Stimulated activated CD4-positive, alpha-beta T cell treated with anti-CD3 and anti-CD28 coated beads, Interleukin-1b, Interleukin-23, amount 100 ng/mL, for 48 hours (primary cell): ENCODE measurements at regions not wholly inside any gene's neighbourhood (a gene's known extent, or its start where the extent isn't known, plus 50 kb on each side); places are given as distances from the start of the nearest gene placed in this dataset.

ENCODE experiments used
- DNase-seq: peaks from one replicate; pipeline ENCODE4 v3.0.0-alpha.2; 2020

DNA sequence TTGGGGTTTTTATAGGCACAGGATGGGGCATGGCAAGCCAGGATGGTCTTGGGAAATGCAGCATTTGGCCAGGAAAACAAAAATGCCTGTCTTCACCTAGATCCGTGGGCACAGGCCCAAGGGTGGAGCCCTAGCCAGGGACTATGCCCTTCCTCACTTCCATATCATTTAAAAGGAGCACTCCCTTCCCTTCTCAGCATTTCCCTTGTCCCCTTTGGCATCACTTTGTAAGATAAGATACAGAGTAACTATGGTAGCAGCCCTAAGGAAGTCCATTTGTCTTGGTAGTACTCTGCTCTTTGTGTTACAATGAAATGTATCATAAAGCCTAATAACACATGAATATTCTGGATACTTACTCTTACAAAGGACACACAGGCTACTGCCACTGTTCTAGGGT lies 1092.6 kb upstream of the TENM4 start:
- DNase-seq = no peak

DNA sequence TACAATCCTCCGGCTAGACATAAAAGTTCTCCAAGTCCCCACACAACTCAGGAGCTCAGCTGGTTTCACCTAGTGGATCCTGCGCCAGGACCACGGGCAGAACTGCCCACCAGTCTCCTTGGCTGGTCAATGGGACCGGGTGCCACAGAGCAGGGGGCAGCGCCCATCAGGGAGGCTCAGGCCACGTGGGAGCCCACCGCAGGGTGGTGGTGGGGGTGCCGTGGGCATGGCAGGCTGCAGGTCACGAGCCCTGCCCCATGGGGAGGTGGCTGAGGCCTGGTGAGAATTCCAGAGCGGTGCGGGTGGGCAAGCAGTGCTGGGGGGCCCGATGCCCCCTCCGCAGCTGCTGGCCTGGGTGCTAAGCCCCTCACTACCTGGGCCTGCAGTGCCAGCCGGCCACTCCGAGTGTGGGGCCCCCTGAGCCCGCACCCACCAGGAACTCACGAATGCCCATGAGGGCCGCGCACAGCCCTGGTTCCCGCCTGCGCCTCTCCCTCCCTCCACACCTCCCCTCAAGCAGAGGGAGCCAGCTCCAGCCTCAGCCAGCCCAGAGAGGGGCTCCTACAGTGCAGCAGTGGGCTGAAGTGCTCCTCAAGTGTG lies 1091.9 kb upstream of the TENM4 start:
- DNase-seq = no peak

DNA sequence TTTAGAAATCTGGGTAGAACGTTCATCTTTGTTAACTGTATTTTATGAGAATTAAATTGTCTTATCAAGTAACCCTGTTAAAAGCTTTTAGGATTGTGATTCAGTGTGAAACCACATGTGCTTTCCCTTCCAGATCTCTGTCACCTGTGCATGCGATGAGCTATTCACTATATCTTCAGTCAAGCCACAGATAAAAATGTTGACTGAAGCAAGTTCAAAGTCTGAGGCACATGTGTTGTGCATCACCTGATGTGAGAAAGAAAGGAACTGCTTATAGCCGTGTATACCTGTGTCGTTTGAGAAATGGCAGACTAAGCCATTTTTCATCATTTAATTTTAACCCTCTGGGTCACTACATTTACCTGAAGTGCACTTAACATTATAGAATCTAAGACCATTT lies 1088.9 kb upstream of the TENM4 start:
- DNase-seq = no peak

DNA sequence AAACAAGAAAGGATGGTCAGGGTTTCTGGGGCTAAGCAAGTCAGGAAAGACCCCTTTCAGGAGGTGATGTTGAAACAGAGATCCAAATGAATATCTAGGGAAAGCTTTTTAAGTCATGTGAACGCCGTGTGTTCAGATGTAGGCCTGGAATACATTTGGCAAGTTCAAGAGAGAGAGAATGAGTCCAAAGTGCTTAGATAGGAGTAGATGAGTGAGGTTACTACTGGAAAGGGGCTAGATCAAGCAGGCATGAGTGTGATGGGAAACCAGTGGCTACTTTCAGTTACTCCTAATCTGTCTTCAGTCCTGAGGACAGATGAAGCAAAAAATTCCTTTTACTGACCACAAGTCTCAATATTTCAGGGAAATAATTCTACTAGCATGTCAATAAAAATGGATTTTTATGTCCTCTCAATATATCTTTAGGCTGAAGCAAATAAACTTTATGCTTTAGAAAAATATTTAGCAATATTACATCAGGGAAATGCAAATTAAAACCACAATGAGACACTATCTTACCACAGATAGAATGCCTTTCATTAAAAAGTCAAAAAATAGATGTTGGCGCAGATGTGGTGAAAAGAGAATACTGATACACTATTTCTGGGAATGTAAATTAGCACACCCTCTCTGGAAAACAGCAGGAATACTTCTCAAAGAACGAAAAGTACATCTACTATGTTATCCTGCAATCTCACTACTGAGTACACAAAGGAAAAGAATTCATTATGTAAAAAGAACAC lies 1085.0 kb upstream of the TENM4 start:
- no peak for DNase-seq

DNA sequence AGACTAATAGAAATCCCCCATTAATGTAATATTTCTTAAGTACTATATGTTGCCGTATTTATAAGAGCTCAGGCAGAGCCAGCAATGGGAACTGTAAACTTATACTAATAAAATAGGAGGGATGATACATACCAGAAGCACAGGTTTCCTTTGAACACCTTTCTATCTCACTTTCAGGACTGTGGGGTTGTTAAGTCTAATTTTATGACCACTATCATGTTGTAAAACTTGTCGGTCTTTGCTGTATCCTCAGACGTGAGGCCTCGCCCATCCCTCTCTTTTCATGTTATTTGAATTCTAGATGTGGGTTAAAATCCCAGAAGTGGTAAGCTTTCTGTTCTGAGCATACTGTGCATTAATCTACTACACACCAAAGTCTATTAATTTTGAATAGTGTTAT lies 1083.5 kb upstream of the TENM4 start:
- DNase-seq = no peak

DNA sequence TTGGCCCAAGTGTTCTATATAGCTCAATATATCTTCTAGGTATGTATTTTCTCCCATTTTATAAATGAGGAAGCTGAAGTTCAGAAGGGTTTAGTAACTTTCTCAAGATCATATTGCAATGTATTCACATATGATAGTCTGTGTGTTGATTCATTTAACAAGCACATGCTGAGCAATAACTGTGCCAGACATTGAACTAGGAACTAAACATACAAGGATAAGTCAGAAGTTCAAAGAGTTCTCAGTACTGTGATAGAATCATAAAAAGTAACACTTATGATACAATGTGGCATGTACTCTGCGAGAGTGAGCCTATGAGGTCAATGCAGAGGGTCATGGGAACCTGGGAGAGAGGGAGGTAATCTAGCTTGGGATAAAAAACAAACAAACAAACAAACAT lies 1082.2 kb upstream of the TENM4 start:
- DNase-seq = no peak

DNA sequence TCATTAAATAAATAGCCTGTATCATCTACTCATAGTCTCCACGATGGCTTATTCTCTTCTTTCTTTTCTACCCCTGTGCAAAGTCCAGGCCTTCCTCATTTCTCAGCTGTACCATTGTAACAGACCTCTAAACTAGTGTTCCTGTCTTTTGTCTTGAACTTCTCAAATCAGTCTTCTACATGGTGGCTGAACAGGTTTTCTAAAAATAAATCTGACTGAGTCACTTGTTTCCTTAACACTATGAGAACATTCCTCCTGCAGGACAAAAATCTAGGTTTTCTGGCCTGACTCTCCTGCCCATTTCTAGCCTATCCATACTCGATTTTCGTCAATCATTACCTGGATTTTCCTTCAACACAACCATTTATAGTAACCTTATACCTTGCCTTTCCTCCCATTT lies 1080.8 kb upstream of the TENM4 start:
- no peak for DNase-seq

DNA sequence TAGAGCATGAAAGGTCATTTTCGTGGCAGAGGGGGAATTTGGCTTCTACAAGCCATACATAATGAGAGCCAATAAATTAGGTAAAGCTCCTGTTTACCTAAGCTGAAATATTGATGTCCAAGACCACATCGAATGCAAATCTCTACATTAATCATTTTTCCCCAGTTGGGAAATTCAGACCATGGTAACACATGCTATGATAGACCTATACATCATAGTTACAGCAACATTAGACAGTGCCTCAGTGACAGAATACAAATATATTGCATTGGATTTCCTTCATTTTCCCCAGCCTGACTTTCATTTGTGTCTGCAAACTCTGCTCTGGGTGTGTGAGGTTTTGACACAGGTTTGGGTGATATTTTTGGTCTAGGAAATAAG lies 1079.7 kb upstream of the TENM4 start:
- no peak for DNase-seq

DNA sequence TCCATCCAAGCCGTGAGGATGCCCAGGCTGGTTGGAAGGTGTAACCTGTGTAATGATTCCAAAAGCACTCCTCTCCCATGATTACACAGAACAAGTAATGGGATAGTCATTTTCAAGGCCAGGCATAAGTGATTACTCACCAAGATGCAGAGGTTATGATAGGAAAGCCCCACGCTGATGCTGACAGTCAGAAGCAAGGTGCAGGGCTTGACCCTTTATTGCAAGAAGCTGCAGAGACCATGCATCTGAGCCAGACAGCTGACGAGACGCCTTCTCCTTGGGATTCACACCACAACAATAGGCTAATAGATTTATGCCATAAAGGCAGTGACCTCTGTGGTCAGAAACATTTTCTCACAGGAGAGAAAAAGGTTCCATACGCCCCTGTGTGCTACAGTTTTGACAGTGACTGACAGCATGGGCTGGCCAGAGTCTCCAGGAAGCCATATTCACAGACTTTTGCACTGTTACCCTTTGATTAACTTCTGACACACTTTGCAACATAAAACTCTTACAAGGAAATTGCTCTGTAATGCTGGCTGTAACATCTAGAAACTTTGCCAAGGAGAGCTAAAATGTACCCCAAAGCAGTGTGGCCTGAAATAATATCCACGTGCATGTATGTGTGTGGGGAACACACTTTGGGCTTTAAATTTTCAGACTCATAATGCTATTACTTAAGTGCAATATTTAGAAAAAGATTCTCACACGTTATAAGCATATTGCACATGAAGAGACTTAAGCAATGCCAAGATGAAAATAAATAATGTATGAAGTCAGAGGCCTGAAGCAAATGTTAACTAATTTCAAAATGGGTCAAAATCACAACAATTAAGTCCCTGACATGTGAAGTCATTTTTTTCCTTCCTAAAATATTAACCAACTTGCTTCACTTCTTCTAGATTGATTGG lies 1079.0 kb upstream of the TENM4 start:
- no peak for DNase-seq

DNA sequence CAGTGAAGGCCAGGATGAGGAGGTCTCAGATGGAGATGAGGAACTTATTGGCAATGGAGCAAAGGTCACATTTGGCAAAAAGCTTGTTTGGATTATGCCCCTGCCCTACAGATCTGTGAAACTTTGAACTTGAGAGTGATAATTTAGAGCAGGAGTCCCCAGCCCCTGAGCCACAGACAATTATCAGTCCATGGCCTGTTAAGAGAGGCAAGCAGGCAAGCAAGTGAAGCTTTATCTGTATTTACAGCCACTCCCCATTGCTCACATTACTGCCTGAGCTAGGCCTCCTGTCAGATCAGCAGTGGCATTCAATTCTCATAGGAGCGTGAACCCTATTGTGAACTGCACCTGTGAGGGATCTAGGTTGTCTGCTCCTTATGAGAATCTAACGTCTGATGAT lies 1076.9 kb upstream of the TENM4 start:
- DNase-seq = no peak

DNA sequence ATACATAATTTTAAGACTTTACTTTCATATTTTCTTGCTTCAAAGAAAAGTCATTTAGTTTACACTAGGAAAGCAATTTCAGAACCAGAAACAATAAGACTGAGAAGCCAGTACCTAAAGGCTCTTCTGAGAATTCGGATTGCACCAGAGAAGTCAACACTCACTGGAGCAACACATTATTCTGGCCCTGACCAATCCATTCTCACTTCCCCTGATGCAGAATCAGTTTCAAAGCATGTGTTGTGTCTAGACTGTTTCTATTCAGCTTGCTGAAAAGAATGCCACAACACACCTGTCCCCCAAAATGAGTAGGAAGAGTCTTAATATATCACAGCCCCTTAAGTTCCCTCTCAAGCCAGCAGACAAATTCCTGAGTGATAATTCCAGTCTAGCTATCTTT lies 1074.3 kb upstream of the TENM4 start:
- DNase-seq = no peak

DNA sequence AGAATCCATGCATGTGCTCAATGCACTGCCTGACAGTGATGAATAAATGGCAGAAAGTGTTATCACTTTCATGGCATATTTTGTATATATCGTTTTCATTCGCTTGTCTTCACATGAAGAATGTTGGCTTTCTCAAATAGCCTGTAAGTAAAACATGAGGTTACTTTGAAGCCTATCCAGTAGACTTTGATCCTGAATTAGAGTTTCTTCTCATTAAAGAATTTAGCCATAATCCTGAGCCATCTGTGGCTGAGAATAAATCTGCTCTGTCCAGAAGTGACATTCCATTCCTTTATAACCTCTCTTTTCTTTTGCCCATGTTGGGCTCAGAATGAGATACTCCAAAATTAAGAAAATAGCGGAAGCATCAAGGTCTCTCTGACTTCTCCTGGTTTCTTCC lies 1071.7 kb upstream of the TENM4 start:
- no peak for DNase-seq

DNA sequence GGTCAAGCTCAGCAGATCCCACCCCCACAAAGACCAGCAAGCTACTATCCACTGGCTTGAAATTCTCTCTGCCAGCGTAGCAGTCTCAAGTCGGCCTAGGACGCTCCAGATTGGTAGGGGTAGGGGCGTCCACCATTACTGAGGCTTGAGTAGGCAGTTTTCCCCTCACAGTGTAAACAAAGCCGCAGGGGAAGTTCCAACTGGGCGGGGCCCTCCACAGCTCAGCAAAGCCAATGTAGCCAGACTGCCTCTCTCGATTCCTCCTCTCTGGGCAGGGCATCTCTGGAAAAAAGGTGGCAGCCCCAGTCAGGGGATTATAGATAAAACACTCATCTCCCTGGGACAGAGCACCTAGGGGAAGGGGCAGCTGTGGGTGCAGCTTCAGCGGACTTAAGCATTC lies 1064.9 kb upstream of the TENM4 start:
- DNase-seq = no peak

DNA sequence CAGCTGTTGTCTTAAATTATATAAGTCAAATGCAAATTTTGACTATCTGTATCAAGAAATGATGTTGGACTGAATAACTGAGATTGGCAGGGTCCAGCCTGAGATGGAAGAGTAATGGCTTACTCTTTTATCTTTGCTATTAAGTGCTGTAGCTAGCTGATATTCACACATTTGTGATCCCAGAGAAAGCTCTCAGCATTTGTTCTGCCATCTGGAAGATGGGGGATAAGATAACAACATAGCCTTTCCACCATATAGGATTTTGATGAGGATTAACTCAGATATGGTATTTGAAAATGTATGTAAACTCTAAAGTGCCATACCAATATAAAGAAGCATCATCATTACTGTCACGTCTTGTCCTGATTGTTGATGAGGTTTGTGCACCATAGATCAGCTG lies 1063.2 kb upstream of the TENM4 start:
- no peak for DNase-seq

DNA sequence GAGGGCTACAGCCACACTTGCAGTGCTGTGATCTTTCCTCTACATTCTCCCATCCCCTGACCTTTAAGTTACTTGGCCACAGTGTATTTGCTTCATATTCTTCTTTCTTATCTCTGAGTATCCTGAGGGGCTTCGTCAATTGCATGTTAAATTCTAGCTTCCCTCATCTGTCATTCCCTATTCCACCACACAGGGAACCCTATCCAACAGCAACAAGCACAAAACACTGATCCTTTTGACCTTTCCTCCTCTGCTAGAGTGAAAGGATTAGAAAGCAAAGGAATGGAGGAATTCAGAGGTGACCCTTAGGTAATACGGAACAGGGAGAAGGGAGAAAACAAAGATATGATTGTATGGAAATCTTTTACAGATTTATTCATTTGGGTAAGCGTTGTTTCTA lies 1061.7 kb upstream of the TENM4 start:
- DNase-seq = no peak

DNA sequence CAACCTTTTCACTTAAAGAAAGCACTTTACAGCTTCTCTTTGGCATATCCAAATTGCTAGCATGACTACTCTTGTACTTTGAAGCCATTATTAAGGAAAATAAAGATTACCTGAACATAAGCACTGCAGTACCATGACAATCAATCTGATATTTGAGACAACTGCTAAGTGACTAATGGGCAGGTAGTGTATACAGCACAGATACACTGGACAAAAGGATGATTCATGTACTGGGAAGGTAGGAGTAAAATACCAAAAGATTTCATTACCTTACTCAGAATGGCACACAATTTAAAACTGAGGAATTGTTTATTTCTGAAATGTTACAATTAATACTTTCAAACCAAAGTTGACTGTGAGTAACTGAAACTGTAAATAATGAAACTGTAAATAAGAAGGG lies 1054.3 kb upstream of the TENM4 start:
- no peak for DNase-seq

DNA sequence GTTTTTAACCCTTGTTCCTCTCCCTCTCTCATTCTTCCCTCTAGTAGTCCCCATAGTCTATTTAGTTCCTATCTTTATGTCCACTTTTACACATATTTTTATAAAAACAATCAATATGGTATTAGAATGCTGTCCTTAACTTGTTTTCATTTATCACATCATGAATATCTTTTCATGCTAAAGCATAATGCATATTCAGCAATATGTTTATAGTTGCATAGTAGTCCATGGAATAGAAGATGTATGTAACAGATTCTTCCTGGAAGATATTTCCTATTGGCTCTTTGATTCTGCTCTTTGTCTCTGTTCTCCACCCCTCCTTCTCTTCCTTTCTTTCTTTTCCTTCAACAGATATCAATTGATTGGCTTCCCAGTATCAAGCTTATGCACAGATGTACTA lies 1047.1 kb upstream of the TENM4 start:
- no peak for DNase-seq

DNA sequence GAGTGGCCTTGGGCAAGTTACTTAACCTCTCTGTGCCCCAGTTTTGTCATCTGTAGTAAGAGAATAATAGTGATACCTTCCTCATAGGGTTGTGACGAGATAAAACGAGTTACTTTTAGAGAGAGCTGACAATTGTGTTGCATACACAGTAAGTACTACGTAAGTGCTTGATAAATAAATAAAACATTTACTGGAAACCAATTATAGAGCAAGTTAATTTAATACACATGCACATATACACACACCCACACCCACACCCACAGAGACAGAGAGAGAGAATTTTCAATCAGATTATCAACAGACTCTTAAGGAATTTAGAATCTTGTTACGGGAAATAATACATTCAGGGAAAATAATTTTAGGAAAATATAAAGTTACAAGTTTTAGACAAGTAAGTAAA lies 1045.8 kb upstream of the TENM4 start:
- no peak for DNase-seq

DNA sequence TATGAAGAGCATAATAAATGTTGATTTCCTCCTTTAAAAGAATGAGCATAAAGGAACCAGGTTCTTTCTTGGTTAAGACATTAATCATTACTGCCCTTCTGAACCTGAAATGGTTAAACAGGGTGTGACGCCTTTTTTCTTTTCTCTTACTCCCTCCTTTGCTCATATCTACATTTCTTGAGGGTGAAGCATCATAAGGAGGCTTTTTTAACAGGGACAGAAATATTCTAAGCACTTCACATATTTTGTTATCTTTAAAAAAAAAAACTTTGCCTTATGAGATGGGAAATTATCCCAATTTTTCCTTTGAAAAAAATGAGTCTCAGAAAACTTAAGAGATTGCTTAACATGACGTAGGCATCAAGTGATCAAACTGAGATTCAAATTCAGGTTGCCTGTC lies 1036.3 kb upstream of the TENM4 start:
- DNase-seq = no peak

DNA sequence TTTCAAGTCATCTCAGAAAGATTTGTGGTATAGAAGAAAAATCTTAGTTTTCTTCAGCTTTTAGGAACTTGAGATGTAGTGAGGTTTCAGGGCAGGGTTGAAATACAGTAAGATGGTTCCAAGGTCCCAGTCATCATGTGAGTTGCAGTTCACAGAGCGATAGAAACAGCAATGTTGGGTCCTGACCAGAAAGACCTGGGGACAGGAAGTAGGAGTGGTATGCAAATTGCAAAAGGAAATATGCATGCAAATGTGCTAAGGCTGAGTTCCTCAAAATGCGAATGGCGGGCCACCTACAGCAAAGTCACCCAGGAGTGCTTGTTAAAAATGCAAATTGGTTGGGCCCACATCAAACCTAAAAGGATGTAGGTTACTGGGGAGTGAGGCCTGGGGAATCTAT lies 1032.7 kb upstream of the TENM4 start:
- no peak for DNase-seq

DNA sequence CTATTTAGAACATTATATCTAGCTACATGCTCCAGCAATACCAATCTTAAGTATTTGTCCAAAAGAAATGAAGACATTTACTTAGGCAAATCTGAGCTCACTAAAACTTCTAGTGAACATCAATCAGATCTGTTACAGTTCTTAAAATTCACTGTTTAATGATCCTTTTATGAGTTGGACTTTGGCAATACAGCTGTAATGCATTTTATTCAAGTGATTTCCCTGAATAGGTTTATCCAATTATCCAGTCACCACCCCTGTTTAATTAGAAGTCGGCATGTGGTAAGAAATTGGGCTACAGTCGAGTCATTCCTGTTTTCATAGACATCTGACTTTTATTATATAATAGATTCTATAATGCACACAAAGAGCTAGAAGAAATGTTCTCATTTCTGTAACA lies 1029.0 kb upstream of the TENM4 start:
- no peak for DNase-seq

DNA sequence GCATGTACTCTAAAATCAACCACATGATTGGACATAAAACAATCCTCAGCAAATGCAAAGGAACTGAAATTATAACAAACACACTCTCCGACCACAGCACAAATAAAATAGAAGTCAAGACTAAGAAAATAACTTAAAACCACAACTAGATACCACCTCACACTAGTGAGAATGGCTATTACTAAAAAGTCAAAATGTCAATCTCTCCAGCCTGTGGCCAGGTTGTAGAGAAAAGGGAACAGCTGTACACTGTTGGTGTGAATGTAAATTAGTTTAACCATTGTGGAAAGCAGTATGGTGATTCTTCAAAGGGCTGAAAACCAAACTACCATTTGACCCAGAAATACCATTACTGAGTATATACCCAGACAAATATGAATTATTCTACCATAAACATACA lies 1025.7 kb upstream of the TENM4 start:
- no peak for DNase-seq

DNA sequence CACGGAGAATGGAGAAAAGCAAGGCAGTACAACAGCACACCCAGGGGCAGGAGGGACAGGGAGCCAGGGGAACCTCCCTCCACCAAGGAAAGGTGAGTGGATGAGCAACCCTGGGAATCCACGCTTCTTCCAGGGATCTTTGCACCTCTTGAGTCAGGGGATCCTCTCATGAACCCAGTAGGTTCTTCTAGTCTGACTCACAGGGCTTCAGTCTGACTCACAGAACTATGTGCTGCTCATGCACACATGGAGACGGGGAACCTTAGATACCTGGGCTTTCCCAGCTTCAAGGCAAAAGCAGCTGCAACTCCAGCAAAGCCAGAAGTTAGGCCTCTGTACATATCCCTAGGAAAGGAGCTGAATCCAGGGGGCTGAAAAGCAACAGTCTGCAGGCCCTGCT lies 1021.4 kb upstream of the TENM4 start:
- DNase-seq = no peak

DNA sequence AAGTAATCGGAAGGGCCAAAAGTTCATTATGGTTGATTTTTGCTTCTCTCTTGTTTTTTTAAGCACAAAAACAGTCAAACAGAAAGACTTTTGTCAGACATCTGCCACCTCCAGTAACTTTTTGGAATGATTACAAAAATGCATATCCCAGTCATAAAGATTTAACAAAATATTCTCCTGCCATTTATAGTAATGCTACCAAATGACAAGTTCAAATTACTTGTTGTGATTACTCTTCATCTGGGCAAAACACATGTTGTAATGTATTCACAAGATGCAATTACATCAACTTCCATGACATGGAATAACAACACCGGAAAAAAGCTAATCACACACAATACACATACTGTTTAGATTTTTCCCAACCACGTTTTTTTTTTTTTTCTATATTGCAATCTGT lies 1017.5 kb upstream of the TENM4 start:
- DNase-seq = no peak
